OCI-LY7 (cell line): ENCODE measurements at regions not wholly inside any gene's neighbourhood (a gene's known extent, or its start where the extent isn't known, plus 50 kb on each side); places are given as distances from the start of the nearest gene placed in this dataset.
"Not testable (repeated sequence)": the region's sequence is repeated elsewhere in the genome, so short reads cannot be mapped to it uniquely, and the experiment has no call there.

Source experiments
- BruUV-seq: library from RNA; stranded (reverse); fragments of 400-500 nt; replicated peaks from 2 replicates; lab custom pipeline; 2021; lab: Mats Ljungman, UMichigan
- CTCF ChIA-PET: fragments of 300-600 bp; sonication (Branson Sonifier 250); formaldehyde crosslinking; loops from one replicate; lab custom pipeline; 2022; ENCODE audit warnings: antibody characterized with exemption; ENCODE audit not compliant: unreplicated experiment; lab: Charles Lee
- POLR2A ChIA-PET: fragments of 300-600 bp; sonication (Branson Sonifier 250); formaldehyde crosslinking; loops from one replicate; lab custom pipeline; 2022; ENCODE audit warnings: antibody characterized with exemption; lab: Charles Lee
- DNase-seq: peaks from one replicate; pipeline ENCODE4 v3.0.0-alpha.2; 2015; ENCODE audit warnings: low spot score
- H2AFZ ChIP-seq: fragments of 200-600 bp; sonication (generic), shearing (Covaris generic); 2 replicates; pipeline ENCODE4 v1.6.1; 2014; ENCODE audit warnings: mild to moderate bottlenecking, antibody characterized with exemption, low read length, moderate library complexity
- H3K27ac ChIP-seq: fragments of 200-600 bp; sonication (generic); 2 replicates; pipeline ENCODE4 v1.5.1; 2014; ENCODE audit warnings: mixed run types, low read depth, mild to moderate bottlenecking, moderate library complexity, low read length, inconsistent platforms; ENCODE audit not compliant: poor library complexity, severe bottlenecking
- H3K36me3 ChIP-seq: fragments of 200-600 bp; sonication (generic); 2 replicates; pipeline ENCODE4 v1.6.1; 2014; ENCODE audit warnings: mild to moderate bottlenecking, antibody characterized with exemption, low read length, moderate library complexity, mixed read lengths; ENCODE audit not compliant: insufficient read depth
- H3K4me1 ChIP-seq: fragments of 200-600 bp; sonication (generic); 2 replicates; pipeline ENCODE4 v1.5.1; 2014; ENCODE audit warnings: mild to moderate bottlenecking, low read length; ENCODE audit not compliant: insufficient read depth, poor library complexity, severe bottlenecking
- H3K4me2 ChIP-seq: fragments of 200-600 bp; sonication (generic); 2 replicates; pipeline ENCODE4 v1.6.1; 2014; ENCODE audit warnings: mild to moderate bottlenecking, low read length
- H3K4me3 ChIP-seq: fragments of 200-600 bp; sonication (generic); 2 replicates; pipeline ENCODE4 v1.5.1; 2014; ENCODE audit warnings: mild to moderate bottlenecking, low read depth, low read length; ENCODE audit not compliant: poor library complexity, severe bottlenecking
- H3K79me2 ChIP-seq: fragments of 200-600 bp; sonication (generic); 2 replicates; pipeline ENCODE4 v1.6.1; 2016; ENCODE audit warnings: low read depth, mild to moderate bottlenecking, low read length, moderate library complexity, mixed read lengths; ENCODE audit not compliant: insufficient read depth
- H3K9me2 ChIP-seq: fragments of 200-600 bp; sonication (generic); 2 replicates; pipeline ENCODE4 v1.6.1; 2016; ENCODE audit warnings: mild to moderate bottlenecking, low read length, mixed read lengths; ENCODE audit not compliant: insufficient read depth
- H3K9me3 ChIP-seq: fragments of 200-600 bp; sonication (generic); 2 replicates; pipeline ENCODE4 v1.6.1; 2014; ENCODE audit warnings: mild to moderate bottlenecking, mixed run types, low read length, mixed read lengths
- H4K20me1 ChIP-seq: fragments of 200-600 bp; sonication (generic); 2 replicates; pipeline ENCODE4 v1.6.1; 2014; ENCODE audit warnings: mild to moderate bottlenecking, antibody characterized with exemption, low read length, moderate library complexity, mixed read lengths; ENCODE audit not compliant: insufficient read depth
- EZH2phosphoT487 ChIP-seq: fragments of 200-600 bp; sonication (generic); IDR thresholded peaks from 2 replicates; pipeline ENCODE4 v1.6.1; 2018; ENCODE audit warnings: low read depth, borderline replicate concordance, mild to moderate bottlenecking, mixed run types, antibody characterized with exemption, low read length, moderate library complexity, mixed read lengths
- intact Hi-C: fragments of 100-400 bp; cut with micrococcal nuclease; formaldehyde crosslinking; loops from one replicate; pipeline ENCODE4 v1.10.0; 2022; ENCODE audit not compliant: unreplicated experiment
- TF ChIP-seq, protein P1 (sequence below): fragments of 200-600 bp; sonication (generic); conservative IDR thresholded peaks from 2 replicates; pipeline ENCODE4 v1.5.1; 2014; ENCODE audit warnings: mild to moderate bottlenecking, antibody characterized with exemption, low read length, moderate library complexity, mixed read lengths

DNA sequence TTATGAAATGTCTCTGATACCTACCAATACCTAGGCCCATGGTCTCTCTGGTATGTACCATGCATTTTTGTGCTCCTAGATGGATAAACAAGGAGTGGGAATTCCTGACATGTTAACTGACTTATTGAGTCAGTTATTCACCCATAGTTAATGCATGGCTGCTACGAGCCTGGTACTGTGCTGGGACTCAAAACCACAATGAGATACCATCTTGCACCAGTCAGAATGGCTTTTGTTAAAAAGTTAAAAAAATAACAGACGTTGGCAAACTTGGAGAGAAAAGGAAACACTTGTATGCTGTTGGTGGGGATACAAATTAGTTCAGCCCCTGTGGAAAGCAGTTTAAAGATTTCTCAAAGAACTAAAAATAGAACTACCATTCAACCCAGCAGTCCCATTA is 293.8 kb downstream of the OSTF1 start:
- POLR2A ChIA-PET, result no interaction called here
- TF ChIP-seq EZH2phosphoT487, result no peak
- TF ChIP-seq, protein P1, sequence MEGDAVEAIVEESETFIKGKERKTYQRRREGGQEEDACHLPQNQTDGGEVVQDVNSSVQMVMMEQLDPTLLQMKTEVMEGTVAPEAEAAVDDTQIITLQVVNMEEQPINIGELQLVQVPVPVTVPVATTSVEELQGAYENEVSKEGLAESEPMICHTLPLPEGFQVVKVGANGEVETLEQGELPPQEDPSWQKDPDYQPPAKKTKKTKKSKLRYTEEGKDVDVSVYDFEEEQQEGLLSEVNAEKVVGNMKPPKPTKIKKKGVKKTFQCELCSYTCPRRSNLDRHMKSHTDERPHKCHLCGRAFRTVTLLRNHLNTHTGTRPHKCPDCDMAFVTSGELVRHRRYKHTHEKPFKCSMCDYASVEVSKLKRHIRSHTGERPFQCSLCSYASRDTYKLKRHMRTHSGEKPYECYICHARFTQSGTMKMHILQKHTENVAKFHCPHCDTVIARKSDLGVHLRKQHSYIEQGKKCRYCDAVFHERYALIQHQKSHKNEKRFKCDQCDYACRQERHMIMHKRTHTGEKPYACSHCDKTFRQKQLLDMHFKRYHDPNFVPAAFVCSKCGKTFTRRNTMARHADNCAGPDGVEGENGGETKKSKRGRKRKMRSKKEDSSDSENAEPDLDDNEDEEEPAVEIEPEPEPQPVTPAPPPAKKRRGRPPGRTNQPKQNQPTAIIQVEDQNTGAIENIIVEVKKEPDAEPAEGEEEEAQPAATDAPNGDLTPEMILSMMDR, result no peak
- H2AFZ ChIP-seq, result no peak overlapping the region
- no peak overlapping the region for H3K4me3 ChIP-seq
- H3K4me2 ChIP-seq, result no peak overlapping the region
- no peaks in the 10 kb centered on the region for H3K4me1 ChIP-seq
- H4K20me1 ChIP-seq, result no peaks in the 10 kb centered on the region
- 0 out of 2 replicates have a peak, but pooled peaks cover 7% of the 10 kb centered on the region for H3K9me3 ChIP-seq
- no peaks in the 10 kb centered on the region for H3K79me2 ChIP-seq
- H3K9me2 ChIP-seq, result no peaks in the 10 kb centered on the region
- intact Hi-C loops, result no loop called here
- CTCF ChIA-PET, result no interaction called here
- H3K27ac ChIP-seq, result no peak overlapping the region
- no peak for DNase-seq
- no peaks in the 10 kb centered on the region for H3K36me3 ChIP-seq
- no TSS peak for BruUV-seq

GRCh38 chr9:75383420-75384034 is 295.2 kb downstream of the OSTF1 start:
- BruUV-seq, H2AFZ ChIP-seq, intact Hi-C loops, H3K36me3 ChIP-seq, H3K4me1 ChIP-seq, CTCF ChIA-PET, H3K9me2 ChIP-seq, H3K4me3 ChIP-seq, H3K79me2 ChIP-seq, H3K9me3 ChIP-seq, DNase-seq, H3K27ac ChIP-seq, POLR2A ChIA-PET, H3K4me2 ChIP-seq, H4K20me1 ChIP-seq: not testable (repeated sequence)

- Histone ChIP-seq H3K9me2 (no peaks in the 10 kb centered on the region), H3K36me3 (no peaks in the 10 kb centered on the region), H3K4me2 (no peak overlapping the region), H3K9me3 (0 out of 2 replicates have a peak, but pooled peaks cover 7% of the 10 kb centered on the region), H3K4me1 (no peaks in the 10 kb centered on the region), H3K79me2 (no peaks in the 10 kb centered on the region), H3K4me3 (no peak overlapping the region), H4K20me1 (no peaks in the 10 kb centered on the region), H3K27ac (no peak overlapping the region), H2AFZ (no peak overlapping the region)
- no TSS peak for BruUV-seq
- ChIA-PET CTCF (no interaction called here), POLR2A (no interaction called here)
- TF ChIP-seq, protein P1, result no peak
- TF ChIP-seq EZH2phosphoT487, result no peak
- DNase-seq, result no peak
- intact Hi-C loops, result no loop called here
These were observed 296.9 kb downstream of the OSTF1 start for GRCh38 chr9:75385236-75385635.
